ENCODE measurements at regions not wholly inside any gene's neighbourhood (a gene's known extent, or its start where the extent isn't known, plus 50 kb on each side); places are given as distances from the start of the nearest gene placed in this dataset.

DNA sequence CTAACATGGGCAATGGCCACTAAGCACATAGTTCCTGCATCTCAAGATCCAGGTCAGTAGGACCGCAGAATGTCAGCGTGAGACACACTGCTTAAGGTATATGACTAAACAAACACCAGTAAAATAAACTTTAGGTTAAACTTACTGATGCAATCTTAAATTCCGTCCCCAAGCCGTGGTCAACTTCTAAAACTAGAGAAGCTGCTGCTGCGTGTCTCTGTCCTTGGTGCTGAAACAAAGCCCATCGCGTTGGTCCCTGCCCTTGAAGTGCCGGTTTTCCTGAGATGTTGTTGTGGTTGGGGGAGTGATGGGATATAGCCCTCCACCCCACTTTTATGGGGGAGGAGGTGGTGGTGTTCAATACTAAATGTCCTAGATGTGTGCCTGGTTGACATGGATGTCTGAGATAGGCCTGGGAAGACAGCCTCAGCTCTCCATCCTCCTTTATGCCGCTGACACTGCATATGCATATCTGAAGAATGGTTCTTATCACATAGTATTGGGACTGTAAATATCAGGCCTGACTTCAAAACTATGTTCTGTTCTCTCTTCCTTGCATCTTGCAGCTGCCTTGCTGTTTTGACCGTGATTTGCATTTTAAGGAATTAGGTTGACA lies 72.0 kb upstream of the KCNA3 start:
- no peak overlapping the region for H3K4me3 Mint-ChIP-seq
- no peaks in the 10 kb centered on the region for H3K4me1 Mint-ChIP-seq
- DNase-seq (peak; percentile 61), ATAC-seq (no peak)
- no peak overlapping the region for H3K27ac Mint-ChIP-seq
- no peaks in the 10 kb centered on the region for H3K36me3 Mint-ChIP-seq (ENCODE audit: low read depth)
- H3K27me3 Mint-ChIP-seq = peaks cover 29% of the 10 kb centered on the region
- H3K9me3 Mint-ChIP-seq = no peaks in the 10 kb centered on the region

DNA sequence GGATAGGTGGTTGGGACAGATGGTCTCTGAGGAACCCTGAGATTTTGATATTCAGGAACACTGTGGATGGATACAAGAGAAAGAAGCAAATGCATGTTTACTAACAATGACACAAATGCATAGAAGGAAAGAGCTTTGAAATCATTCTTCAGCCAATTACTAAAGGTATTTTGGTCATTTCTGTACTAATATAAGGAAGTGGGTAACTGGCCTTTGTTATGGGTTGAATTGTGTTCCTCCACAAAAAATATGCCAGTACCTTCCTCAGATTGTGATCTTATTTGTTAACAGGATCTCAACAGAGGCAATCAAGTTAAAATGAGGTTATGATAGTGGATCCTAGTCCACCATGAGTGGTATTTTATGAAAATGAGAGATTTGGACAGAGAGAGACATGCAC lies 68.7 kb upstream of the KCNA3 start:
- ATAC-seq (no peak), DNase-seq (no peak)
- Mint-ChIP-seq H3K36me3 (ENCODE audit: low read depth) (no peaks in the 10 kb centered on the region), H3K27me3 (peaks cover 27% of the 10 kb centered on the region), H3K4me3 (no peak overlapping the region), H3K27ac (no peak overlapping the region), H3K9me3 (no peaks in the 10 kb centered on the region), H3K4me1 (no peaks in the 10 kb centered on the region)

DNA sequence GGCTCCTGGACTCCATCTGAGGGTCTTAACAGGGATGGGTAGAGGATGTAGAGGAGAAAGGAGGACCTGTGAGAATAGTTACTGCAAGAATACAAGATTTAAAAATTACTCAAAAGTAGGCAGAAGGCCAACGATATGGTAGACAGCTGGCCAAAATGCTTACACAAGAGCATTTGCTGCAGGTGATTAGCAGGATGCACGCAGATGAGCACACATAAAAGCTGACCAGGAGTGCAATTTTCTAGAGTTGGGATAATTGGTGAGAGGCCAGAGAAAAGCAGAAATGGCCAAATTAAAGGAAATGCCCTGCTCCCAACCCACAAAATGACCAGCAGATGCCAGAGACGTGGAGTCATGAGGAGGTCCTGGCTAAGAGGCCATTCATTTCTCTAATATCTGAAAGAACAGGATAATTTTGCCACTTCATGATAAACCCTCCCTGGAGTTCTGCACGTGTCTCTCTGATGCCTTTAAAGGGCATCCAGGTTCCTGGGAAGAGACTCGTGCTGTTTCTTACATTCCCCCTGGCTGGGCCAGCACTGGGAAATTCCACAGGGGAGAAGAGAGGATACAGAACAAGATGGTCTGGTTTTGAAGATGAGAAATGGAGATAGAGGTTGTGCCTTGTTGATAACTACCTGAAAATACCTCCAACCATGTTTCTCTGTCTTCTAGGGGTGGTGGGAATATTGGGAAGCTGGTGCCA lies 62.3 kb upstream of the KCNA3 start:
- no peak overlapping the region for H3K4me3 Mint-ChIP-seq
- no peaks in the 10 kb centered on the region for H3K27me3 Mint-ChIP-seq

GRCh38 chr1:110734133-110734680 lies 59.5 kb upstream of the KCNA3 start:
- ATAC-seq (no peak), DNase-seq (no peak)
- Mint-ChIP-seq H3K4me3 (no peak overlapping the region), H3K27me3 (no peaks in the 10 kb centered on the region), H3K4me1 (no peaks in the 10 kb centered on the region), H3K9me3 (no peaks in the 10 kb centered on the region), H3K27ac (no peak overlapping the region), H3K36me3 (ENCODE audit: low read depth) (no peaks in the 10 kb centered on the region)

More for the DNA sequence above, 62.3 kb upstream of the KCNA3 start:
- H3K36me3 Mint-ChIP-seq (ENCODE audit: low read depth) = no peaks in the 10 kb centered on the region
- ATAC-seq (no peak), DNase-seq (no peak)
- no peaks in the 10 kb centered on the region for H3K4me1 Mint-ChIP-seq
- H3K9me3 Mint-ChIP-seq = no peaks in the 10 kb centered on the region
- H3K27ac Mint-ChIP-seq = no peak overlapping the region

- ATAC-seq (no peak), DNase-seq (no peak)
- Mint-ChIP-seq H3K27ac (no peak overlapping the region), H3K27me3 (no peaks in the 10 kb centered on the region), H3K36me3 (ENCODE audit: low read depth) (no peaks in the 10 kb centered on the region), H3K4me1 (peaks cover 24% of the 10 kb centered on the region), H3K4me3 (no peak overlapping the region), H3K9me3 (no peaks in the 10 kb centered on the region)
Measured at GRCh38 chr1:110731529-110731928, 56.8 kb upstream of the KCNA3 start.

GRCh38 chr1:110728388-110729001 lies 53.8 kb upstream of the KCNA3 start:
- peak; percentile 55 for ATAC-seq
- H3K4me3 Mint-ChIP-seq = no peak overlapping the region

GRCh38 chr1:110727246-110727645 lies 52.5 kb upstream of the KCNA3 start:
- Mint-ChIP-seq H3K4me3 (no peak overlapping the region), H3K9me3 (no peaks in the 10 kb centered on the region), H3K27me3 (no peaks in the 10 kb centered on the region), H3K36me3 (ENCODE audit: low read depth) (no peaks in the 10 kb centered on the region), H3K4me1 (peaks cover 32% of the 10 kb centered on the region), H3K27ac (peak overlapping the region; percentile 43)
- no peak for DNase-seq
- ATAC-seq = no peak

More at GRCh38 chr1:110728388-110729001, 53.8 kb upstream of the KCNA3 start:
- Mint-ChIP-seq H3K27me3 (no peaks in the 10 kb centered on the region), H3K36me3 (ENCODE audit: low read depth) (no peaks in the 10 kb centered on the region), H3K9me3 (no peaks in the 10 kb centered on the region), H3K4me1 (peaks cover 32% of the 10 kb centered on the region), H3K27ac (peak overlapping the region; percentile 26)
- DNase-seq = no peak

DNA sequence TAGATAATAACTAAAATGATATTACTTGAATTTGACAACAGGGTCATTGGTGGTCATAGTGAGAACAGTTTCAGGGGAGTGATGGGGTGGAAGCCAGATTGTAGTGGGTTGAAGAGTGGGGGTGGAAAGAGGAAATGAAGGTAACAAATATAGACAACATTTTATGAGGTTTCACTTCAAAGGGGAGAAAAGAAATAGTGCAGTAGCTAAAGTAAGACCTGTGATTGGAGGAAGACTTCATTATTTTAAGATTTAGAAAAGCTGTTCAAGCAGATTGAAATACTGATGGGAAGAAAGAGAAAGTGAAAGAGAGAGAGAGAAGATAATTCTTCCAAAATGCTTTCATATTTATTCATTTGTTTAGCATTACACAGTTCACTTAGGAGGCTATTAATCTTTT lies 52.0 kb upstream of the KCNA3 start:
- ATAC-seq = peak; percentile 26
- Mint-ChIP-seq H3K27ac (peak overlapping the region; percentile 43), H3K27me3 (no peaks in the 10 kb centered on the region), H3K4me3 (peak overlapping the region; percentile 52), H3K4me1 (peaks cover 32% of the 10 kb centered on the region), H3K36me3 (ENCODE audit: low read depth) (no peaks in the 10 kb centered on the region), H3K9me3 (no peaks in the 10 kb centered on the region)
- no peak for DNase-seq
